ENCODE measurements at regions not wholly inside any gene's neighbourhood (a gene's known extent, or its start where the extent isn't known, plus 50 kb on each side); places are given as distances from the start of the nearest gene placed in this dataset.

- no peak overlapping the region for H3K4me2 ChIP-seq (ENCODE audit: low read length)
Measured at GRCh38 chr4:1506956-1507721, 100.9 kb upstream of the NKX1-1 start.

GRCh38 chr4:1505511-1506460 is 99.5 kb upstream of the NKX1-1 start:
- no peak overlapping the region for H2AFZ ChIP-seq (ENCODE audit: low read length)
- H3K9me3 ChIP-seq (ENCODE audit: low read length), result no peaks in the 10 kb centered on the region
- H3F3A ChIP-seq (ENCODE audit: insufficient read depth, low read length), result no peaks in the 10 kb centered on the region
- H3K4me3 ChIP-seq (ENCODE audit: low read depth, low read length, poor library complexity, severe bottlenecking), result no peak overlapping the region
- no peaks in the 10 kb centered on the region for H4K20me1 ChIP-seq (ENCODE audit: insufficient read depth, low read length)
- no peak overlapping the region for H3K9ac ChIP-seq (ENCODE audit: low read length)
- no peaks in the 10 kb centered on the region for H3K4me1 ChIP-seq (ENCODE audit: insufficient read depth, low read length, severe bottlenecking)
- no peak overlapping the region for H3K4me2 ChIP-seq (ENCODE audit: low read length)
- H3K36me3 ChIP-seq (ENCODE audit: insufficient read depth, low read length), result no peaks in the 10 kb centered on the region
- no peak overlapping the region for H3K27ac ChIP-seq (ENCODE audit: low read depth, low read length, poor library complexity, severe bottlenecking)
- TF ChIP-seq EZH2 (IDR thresholded peaks at IDR 0.05; ENCODE audit: borderline replicate concordance, low read length), result no peak
- TF ChIP-seq CTCF (IDR thresholded peaks at IDR 0.05; ENCODE audit: low read length), result no peak
- no peaks in the 10 kb centered on the region for H3K27me3 ChIP-seq (ENCODE audit: insufficient read depth, low read length)
- H3K79me2 ChIP-seq (ENCODE audit: insufficient read depth, low read length), result no peaks in the 10 kb centered on the region
- no peaks in the 10 kb centered on the region for H3K9me2 ChIP-seq (ENCODE audit: low read depth, low read length)

More at GRCh38 chr4:1506956-1507721, 100.9 kb upstream of the NKX1-1 start:
- Histone ChIP-seq H3F3A (ENCODE audit: insufficient read depth, low read length) (no peaks in the 10 kb centered on the region), H3K9ac (ENCODE audit: low read length) (no peak overlapping the region), H3K27ac (ENCODE audit: low read depth, low read length, poor library complexity, severe bottlenecking) (no peak overlapping the region), H3K27me3 (ENCODE audit: insufficient read depth, low read length) (no peaks in the 10 kb centered on the region), H3K9me2 (ENCODE audit: low read depth, low read length) (no peaks in the 10 kb centered on the region), H3K4me1 (ENCODE audit: insufficient read depth, low read length, severe bottlenecking) (no peaks in the 10 kb centered on the region), H3K4me3 (ENCODE audit: low read depth, low read length, poor library complexity, severe bottlenecking) (no peak overlapping the region), H3K9me3 (ENCODE audit: low read length) (no peaks in the 10 kb centered on the region), H3K36me3 (ENCODE audit: insufficient read depth, low read length) (no peaks in the 10 kb centered on the region), H4K20me1 (ENCODE audit: insufficient read depth, low read length) (no peaks in the 10 kb centered on the region), H2AFZ (ENCODE audit: low read length) (no peak overlapping the region), H3K79me2 (ENCODE audit: insufficient read depth, low read length) (no peaks in the 10 kb centered on the region)
- no peak for TF ChIP-seq EZH2 (IDR thresholded peaks at IDR 0.05; ENCODE audit: borderline replicate concordance, low read length)
- TF ChIP-seq CTCF (IDR thresholded peaks at IDR 0.05; ENCODE audit: low read length), result no peak

- Histone ChIP-seq H3K9me3 (ENCODE audit: low read length) (no peaks in the 10 kb centered on the region), H3K27me3 (ENCODE audit: insufficient read depth, low read length) (no peaks in the 10 kb centered on the region), H4K20me1 (ENCODE audit: insufficient read depth, low read length) (no peaks in the 10 kb centered on the region), H3K36me3 (ENCODE audit: insufficient read depth, low read length) (no peaks in the 10 kb centered on the region), H2AFZ (ENCODE audit: low read length) (no peak overlapping the region), H3K9ac (ENCODE audit: low read length) (no peak overlapping the region), H3F3A (ENCODE audit: insufficient read depth, low read length) (no peaks in the 10 kb centered on the region), H3K79me2 (ENCODE audit: insufficient read depth, low read length) (no peaks in the 10 kb centered on the region), H3K9me2 (ENCODE audit: low read depth, low read length) (no peaks in the 10 kb centered on the region), H3K4me2 (ENCODE audit: low read length) (no peak overlapping the region), H3K4me3 (ENCODE audit: low read depth, low read length, poor library complexity, severe bottlenecking) (no peak overlapping the region), H3K4me1 (ENCODE audit: insufficient read depth, low read length, severe bottlenecking) (no peaks in the 10 kb centered on the region), H3K27ac (ENCODE audit: low read depth, low read length, poor library complexity, severe bottlenecking) (no peak overlapping the region)
- TF ChIP-seq CTCF (IDR thresholded peaks at IDR 0.05; ENCODE audit: low read length) (no peak), EZH2 (IDR thresholded peaks at IDR 0.05; ENCODE audit: borderline replicate concordance, low read length) (no peak)
Measured at GRCh38 chr4:1504595-1505500, 98.6 kb upstream of the NKX1-1 start.
